DMS 273 (cell line): ENCODE measurements at regions not wholly inside any gene's neighbourhood (a gene's known extent, or its start where the extent isn't known, plus 50 kb on each side); places are given as distances from the start of the nearest gene placed in this dataset.

Source experiments
- DNase-seq: peaks from one replicate; lab custom pipeline; 2025; ENCODE audit not compliant: unreplicated experiment; lab: John Stamatoyannopoulos, UW

DNA sequence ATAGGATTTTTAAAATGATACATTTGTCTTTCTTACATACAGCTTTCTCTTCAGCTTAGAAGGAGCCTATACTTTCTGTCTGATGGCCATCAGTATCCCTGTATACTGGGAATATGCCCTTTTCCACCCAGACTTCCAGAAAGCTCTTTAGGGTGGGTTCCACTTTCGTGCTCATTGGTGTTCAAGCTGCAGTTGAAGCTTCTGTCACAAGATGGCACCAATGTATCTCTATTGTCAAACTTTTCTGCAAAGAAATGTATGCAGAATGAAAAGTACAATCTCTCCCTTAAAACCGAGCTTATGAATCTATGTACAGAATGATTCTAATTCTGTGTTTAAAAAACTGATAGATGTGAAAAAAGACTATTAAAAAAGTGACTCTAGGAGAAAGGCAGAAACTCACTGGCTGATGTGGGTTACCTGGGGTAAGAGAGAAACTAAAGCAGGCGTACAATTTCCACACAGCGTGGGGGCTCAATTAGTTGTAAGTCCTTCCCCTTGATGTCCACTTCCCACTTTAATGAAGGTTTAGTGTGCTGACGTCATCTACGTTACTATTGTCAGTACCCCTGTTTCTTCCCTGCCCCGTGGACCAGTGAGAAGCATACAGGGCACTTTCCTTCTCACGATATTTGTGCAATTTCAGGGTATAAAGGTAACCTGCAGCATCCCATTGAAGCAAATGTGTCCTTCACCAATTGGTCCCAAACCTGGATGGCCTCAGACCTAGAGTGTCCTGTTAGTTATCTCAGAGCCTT lies 57.3 kb upstream of the TCEAL2 start:
- DNase-seq: peak; percentile 54

DNA sequence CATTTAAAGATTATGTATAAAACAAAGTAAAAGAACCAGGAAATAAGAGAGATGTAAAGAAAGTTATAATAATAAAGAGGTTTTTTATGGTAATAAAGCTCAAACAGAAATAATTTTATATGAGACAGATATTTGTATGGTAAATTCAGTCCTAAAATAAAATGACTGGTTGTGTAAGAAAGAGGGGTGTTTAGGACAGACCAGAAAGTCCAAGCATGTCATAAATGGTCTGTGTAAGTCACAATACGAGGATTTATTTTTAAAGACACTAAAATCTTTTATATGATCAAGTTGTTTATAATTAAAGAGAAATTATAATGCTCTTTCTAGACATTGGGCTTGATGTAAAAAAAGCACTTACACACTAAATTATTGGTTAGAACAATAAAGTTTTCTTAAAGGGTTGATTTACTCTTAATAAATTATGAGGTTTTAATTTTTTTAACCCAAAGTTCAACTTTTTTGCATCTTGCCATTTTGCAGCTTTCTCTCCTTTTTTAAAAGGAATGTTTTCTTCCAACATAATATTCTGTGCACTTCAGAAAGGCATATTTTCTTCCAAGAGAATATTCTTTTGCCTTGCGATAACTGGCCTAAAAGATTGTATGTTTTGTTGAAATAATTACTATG lies 61.9 kb upstream of the TCEAL2 start:
- peak; percentile 24 for DNase-seq

DNA sequence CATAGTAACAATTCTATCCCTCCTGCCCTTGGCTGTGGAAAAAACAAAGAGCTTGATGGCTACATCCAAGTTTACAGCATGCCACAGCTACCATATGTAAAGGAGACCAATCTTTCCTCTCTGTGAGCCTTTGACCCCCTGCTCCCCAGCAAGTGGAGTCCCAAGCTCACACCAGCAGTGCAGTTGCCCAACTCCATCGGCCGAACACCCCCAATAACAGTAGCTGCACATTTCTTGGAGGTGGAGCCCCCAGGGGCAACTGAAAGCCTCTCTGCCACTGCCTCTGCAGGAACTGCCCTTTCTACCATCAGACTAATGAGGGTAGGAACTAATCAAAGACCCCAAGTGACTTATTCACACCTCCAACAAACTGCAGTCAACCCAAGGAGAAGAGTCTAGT lies 81.0 kb upstream of the TCEAL2 start:
- no peak for DNase-seq

DNA sequence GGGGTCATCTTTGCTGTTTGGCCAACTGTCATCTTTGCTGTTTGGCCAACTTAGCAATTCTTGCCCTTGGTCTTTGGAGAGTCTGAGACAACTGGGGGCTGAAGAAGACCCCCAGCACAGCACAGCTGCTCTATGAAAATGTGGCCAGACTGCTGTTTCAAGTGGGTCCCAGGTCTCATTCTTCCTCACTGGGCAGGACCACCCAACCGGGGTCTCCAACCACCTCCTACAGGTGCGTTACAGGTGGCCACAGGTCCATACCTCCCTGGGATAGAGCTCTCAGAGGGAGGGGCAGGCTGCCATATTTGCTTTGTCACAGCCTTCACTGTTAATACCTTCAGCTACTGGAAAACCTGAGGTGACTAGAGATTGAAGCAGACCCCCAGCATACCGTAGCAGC lies 82.1 kb upstream of the TCEAL2 start:
- DNase-seq: no peak

DNA sequence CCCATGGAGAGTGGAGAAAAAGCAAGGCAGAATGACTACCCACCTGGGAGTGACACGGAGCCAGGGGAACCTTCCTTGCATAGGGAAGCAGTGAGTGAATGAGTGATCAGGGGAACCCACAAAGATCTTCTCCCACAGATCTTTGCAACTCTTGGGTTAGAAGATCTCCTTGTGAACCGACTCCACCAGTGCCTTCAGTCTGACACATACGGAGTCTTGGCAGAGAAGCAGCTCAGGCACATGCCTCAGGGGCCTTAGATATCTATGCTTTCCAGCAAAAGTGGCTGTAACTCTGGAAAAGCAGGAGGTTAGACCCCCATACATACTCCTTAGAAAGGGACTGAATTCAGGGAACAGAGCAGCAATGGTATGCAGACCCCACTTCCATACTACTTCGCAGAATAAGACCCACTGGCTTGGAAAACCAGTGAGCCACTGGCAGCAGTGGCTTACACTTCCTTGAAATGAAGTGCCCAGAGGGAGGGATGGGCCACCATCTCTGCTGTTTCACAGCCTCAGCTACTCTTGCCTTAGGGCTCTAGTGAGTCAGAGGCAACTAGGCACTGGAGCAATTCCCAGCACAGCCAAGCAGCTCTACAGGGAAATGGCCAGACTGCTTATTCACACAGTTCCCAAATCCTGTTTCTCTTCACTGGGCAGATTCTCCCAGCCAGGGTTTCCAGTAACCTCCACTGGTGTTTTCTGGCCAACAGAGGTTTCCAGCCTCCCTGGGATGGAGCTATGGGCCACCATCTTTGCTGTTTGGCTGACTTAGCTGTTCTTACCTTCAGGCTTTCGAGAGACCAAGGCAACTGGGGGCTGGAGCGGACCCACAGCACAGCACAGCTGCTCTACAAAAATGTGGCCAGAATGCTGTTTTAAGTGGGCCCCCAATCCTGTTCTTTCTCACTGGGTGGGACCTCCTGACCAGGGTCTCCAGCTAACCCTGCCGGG lies 82.8 kb upstream of the TCEAL2 start:
- no peak for DNase-seq

DNA sequence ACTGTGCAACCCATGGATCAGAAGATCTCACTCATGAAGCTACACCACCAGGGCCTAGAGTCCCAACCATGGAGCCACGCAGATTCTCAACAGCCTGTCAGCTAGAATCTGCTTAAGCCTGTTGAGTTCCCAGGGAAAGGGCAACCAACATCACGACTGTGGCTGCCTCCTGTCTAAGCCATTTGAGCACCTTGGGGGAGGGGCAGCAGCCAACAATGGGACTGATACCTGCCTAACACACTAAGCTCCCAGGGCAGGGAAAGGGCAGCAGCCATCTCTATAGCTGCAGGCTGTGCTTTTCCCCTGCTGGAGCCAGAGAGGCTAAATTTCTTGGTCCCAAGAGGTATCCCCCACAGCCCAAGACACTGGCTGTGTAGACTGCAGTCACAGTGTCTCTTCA lies 96.5 kb upstream of the TCEAL2 start:
- DNase-seq: no peak

DNA sequence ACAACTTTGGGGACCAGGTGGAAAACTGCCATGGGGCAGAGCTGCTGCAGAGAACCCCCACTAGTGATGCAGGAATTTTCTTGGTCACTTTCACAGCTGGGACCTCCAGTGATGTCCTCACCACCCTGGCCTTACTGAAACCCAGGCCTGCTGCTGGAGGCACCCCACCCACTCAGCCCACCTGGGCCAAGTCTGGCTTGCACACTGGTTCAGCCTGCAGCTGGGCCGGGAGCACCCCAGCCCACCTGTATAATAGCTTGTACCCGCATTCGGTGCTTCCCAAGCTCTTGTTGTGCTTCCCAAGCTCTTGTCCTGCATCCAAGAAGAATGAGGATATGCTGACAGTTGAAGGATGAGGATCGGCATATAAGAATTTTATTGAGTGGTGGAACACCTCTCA lies 86.4 kb upstream of the ZMAT1 start:
- no peak for DNase-seq

DNA sequence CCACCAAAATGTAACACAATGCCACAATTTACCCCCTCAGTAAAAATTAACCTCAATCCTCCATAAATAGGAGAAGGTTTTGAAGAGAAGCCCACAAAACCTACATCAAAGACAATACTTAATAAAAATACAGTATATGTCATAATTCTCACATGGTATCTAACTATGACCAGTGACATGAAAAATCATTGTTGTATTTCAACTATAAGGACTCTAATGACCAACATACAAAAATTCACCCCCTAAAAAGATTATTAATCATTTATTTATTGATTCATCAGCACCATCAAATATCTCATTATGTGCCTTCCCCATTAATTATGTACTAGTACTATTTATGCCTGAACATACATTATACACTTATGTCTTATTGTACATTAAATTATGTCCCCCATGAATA lies 77.1 kb upstream of the ZMAT1 start:
- no peak for DNase-seq

DNA sequence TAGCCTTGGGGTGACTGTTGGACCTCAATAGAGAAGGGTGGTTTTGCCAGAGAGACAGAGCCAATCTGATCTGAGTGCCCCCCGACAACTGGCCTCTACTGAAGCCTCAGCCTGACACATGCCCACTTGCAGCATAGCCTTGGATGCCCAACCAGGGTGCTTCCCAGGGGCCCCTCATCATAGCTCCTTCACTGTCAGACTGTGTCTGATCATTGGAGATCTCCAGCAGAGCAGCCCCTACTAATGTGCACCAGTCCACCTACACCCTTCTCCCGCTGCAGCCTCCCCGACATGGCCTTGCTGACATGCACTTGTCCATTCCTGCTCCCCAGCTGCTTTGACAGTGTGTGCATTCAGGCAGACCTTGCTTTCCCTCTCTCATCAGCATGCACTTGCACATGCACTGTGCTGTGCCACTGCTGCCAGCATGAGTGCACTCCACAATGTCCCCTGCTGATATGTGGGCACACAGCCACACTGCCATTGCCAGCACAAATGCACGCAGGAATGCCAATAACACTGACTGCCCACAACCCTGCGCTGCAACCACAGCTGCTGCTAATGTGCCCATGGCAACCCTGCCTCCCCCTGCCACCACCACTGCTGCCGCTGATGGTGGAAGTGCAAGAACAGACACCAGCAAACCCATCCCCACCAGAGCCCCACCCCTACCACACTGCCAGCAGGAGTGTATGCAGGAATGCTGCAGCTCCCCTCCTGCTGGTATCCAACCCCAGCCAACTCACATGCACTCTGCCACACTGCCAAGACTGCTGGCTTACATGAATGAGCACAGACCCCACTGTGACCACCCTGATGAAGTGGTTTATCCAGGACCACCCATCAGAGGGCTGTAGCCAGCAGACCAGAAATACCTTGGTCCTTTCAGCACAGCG lies 68.1 kb upstream of the ZMAT1 start:
- DNase-seq: no peak

DNA sequence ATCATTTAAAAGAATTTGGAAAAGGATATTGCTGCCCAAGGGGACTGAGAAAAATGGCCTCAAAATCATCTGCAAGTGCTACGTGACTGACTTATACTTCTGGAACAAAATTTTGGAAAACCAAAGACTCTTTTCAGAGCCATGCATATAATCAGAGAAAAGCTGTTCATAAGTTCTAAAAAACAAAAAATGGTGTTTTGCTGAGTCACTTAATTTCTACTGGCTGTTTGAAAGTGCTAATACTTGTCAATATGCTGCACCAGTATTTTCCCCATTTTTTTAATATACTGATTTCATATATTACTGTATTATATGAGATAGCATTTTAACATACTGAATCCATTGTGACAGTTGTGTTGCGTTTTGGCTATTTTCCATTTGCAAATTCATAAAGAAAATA lies 61.5 kb upstream of the ZMAT1 start:
- DNase-seq: no peak

DNA sequence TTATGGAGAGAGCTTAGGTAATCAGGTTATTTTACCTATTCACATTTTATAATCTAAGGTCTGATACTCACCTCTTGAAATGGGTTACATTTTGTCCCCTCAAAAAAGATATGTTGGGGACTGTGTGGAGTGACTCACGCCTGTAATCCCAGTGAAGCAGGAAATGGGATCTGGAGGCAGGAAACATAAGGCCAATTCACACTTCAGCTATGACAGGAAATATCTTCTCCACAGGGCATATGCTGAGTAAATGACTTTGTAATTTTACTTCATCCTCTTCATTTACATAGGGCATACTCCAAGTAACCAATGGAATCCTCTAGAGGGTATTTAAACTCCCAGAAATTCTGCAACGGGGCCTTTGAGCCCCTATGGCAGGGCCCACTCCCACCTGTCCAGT lies 54.8 kb upstream of the ZMAT1 start:
- DNase-seq: no peak
